Upper lobe of left lung (tissue), 6 donors: ENCODE measurements at regions not wholly inside any gene's neighbourhood (a gene's known extent, or its start where the extent isn't known, plus 50 kb on each side); places are given as distances from the start of the nearest gene placed in this dataset.

Experiments
- ATAC-seq, 2 donors: fragments of 200-7000 bp; cut with Tn5 transposase; one replicate each; pipeline ENCODE4 v1.9.1; 2022; ENCODE audit warnings: mild to moderate bottlenecking in 2 of 2, moderate library complexity in 2 of 2; ENCODE audit not compliant: low FRiP score in 2 of 2
- DNase-seq, 2 donors: peaks; one replicate each; pipeline ENCODE4 v3.0.0-alpha.2; 2019 to 2020
- H3K27ac ChIP-seq, 4 donors: fragments of 200-600 bp; sonication (generic); one replicate each; pipeline ENCODE4 v1.5.1; 2016 to 2019
- H3K27me3 ChIP-seq, 4 donors: fragments of 200-600 bp; sonication (generic); one replicate each; pipeline ENCODE4 v1.5.1; 2017 to 2019
- H3K36me3 ChIP-seq, 4 donors: fragments of 200-600 bp; sonication (generic); one replicate each; pipeline ENCODE4 v1.5.1; 2016 to 2019
- H3K4me1 ChIP-seq, 4 donors: fragments of 200-600 bp; sonication (generic); one replicate each; pipeline ENCODE4 v1.5.1; 2018 to 2019
- H3K4me3 ChIP-seq, 4 donors: fragments of 200-600 bp; sonication (generic); one replicate each; pipeline ENCODE4 v1.5.1; 2017 to 2019; ENCODE audit warnings: mild to moderate bottlenecking in 2 of 4, moderate library complexity in 1 of 4
- H3K9me3 ChIP-seq, 4 donors: fragments of 200-600 bp; sonication (generic); one replicate each; pipeline ENCODE4 v1.5.1; 2018 to 2019
- CTCF ChIP-seq, 6 experiments: fragments of 450-650 bp in 4 of 6; fragments of 200-600 bp in 2 of 6; sonication (generic) in 2 of 6; IDR thresholded peaks; one replicate each; pipeline ENCODE4 v1.5.1; 2016 to 2019; ENCODE audit warnings: antibody characterized with exemption in 6 of 6
- EP300 ChIP-seq, 4 donors: sonication (generic); formaldehyde crosslinking; IDR thresholded peaks; one replicate each; pipeline ENCODE4 v1.5.1; 2017; ENCODE audit warnings: antibody characterized with exemption in 4 of 4, control low read depth in 2 of 4
- POLR2A ChIP-seq, 4 donors: fragments of 450-650 bp; IDR thresholded peaks; one replicate each; pipeline ENCODE4 v1.5.1; 2016 to 2017; ENCODE audit warnings: antibody characterized with exemption in 4 of 4, mild to moderate bottlenecking in 2 of 4
- POLR2AphosphoS5 ChIP-seq, 2 donors: sonication (generic); formaldehyde crosslinking; IDR thresholded peaks; one replicate each; pipeline ENCODE4 v1.5.1; 2017; ENCODE audit warnings: antibody characterized with exemption in 2 of 2
- WGBS, 2 donors: methylation state at CpG; one replicate each; pipeline ENCODE4 v1.1.5; 2017 to 2018; 5-methylcytosine and 5-hydroxymethylcytosine counted together
- donor health status: DM: no; HTN: no; CAD: no; lungs with moderate emphysema.
- donor health status: DM: no; HTN: yes; CAD: no; lungs with severe emphysema.

- H3K9me3 ChIP-seq: no peaks in the 10 kb centered on the region
- TF ChIP-seq POLR2A (IDR thresholded peaks at IDR 0.05): no peak
- H3K36me3 ChIP-seq: no peaks in the 10 kb centered on the region
- DNase-seq (no peak), ATAC-seq (peak in 1 of 2 donors; percentile 71)
- no peaks in the 10 kb centered on the region for H3K4me1 ChIP-seq
- 53 to 60% methylated on average over 3 of the region's 3 CpGs for WGBS, 2 donors
- H3K27ac ChIP-seq: peak overlapping the region in 1 of 4 donors; percentile 2
- H3K27me3 ChIP-seq: no peaks in the 10 kb centered on the region
- no peak overlapping the region for H3K4me3 ChIP-seq
Observed at GRCh38 chr2:144995482-144995881, 475.6 kb upstream of the ZEB2 start.

GRCh38 chr2:144990661-144991060, 470.7 kb upstream of the ZEB2 start:
- no peaks in the 10 kb centered on the region for H3K4me1 ChIP-seq
- ATAC-seq (no peak), DNase-seq (no peak)
- no peaks in the 10 kb centered on the region for H3K27me3 ChIP-seq
- no peak overlapping the region for H3K27ac ChIP-seq
- no peaks in the 10 kb centered on the region for H3K36me3 ChIP-seq
- H3K4me3 ChIP-seq: no peak overlapping the region
- peaks cover 0 to 5% (median 0%) of the 10 kb centered on the region in 4 donors for H3K9me3 ChIP-seq
- TF ChIP-seq CTCF (IDR thresholded peaks at IDR 0.05) (no peak), EP300 (IDR thresholded peaks at IDR 0.05) (no peak), POLR2A (IDR thresholded peaks at IDR 0.05) (no peak), POLR2AphosphoS5 (IDR thresholded peaks at IDR 0.05) (no peak)
- 97 to 100% methylated on average over 1 of the region's 1 CpG for WGBS, 2 donors

- H3K27ac ChIP-seq: no peak overlapping the region
- ATAC-seq: no peak
- H3K27me3 ChIP-seq: no peaks in the 10 kb centered on the region
- no peak for DNase-seq
- H3K4me1 ChIP-seq: no peaks in the 10 kb centered on the region
- TF ChIP-seq POLR2A (IDR thresholded peaks at IDR 0.05) (no peak), EP300 (IDR thresholded peaks at IDR 0.05) (no peak), POLR2AphosphoS5 (IDR thresholded peaks at IDR 0.05) (no peak), CTCF (IDR thresholded peaks at IDR 0.05) (no peak)
- 54 to 55% methylated on average over 2 of the region's 2 CpGs for WGBS, 2 donors
- peaks cover 0 to 5% (median 0%) of the 10 kb centered on the region in 4 donors for H3K9me3 ChIP-seq
- H3K4me3 ChIP-seq: no peak overlapping the region
- no peaks in the 10 kb centered on the region for H3K36me3 ChIP-seq
Observed at GRCh38 chr2:144989579-144990270, 469.8 kb upstream of the ZEB2 start.

GRCh38 chr2:144988591-144988990, 468.7 kb upstream of the ZEB2 start:
- no peak for TF ChIP-seq POLR2AphosphoS5 (IDR thresholded peaks at IDR 0.05)
- no peak for TF ChIP-seq CTCF (IDR thresholded peaks at IDR 0.05)
- no peak for TF ChIP-seq EP300 (IDR thresholded peaks at IDR 0.05)
- TF ChIP-seq POLR2A (IDR thresholded peaks at IDR 0.05): no peak
- DNase-seq: no peak

GRCh38 chr2:144986691-144987090, 466.8 kb upstream of the ZEB2 start:
- Histone ChIP-seq H3K36me3 (no peaks in the 10 kb centered on the region), H3K9me3 (peaks cover 0 to 5% (median 0%) of the 10 kb centered on the region in 4 donors), H3K4me3 (no peak overlapping the region), H3K4me1 (no peaks in the 10 kb centered on the region), H3K27ac (no peak overlapping the region), H3K27me3 (no peaks in the 10 kb centered on the region)
- ATAC-seq: no peak
- WGBS, 2 donors: 94 to 95% methylated on average over 2 of the region's 2 CpGs
- no peak for TF ChIP-seq POLR2AphosphoS5 (IDR thresholded peaks at IDR 0.05)
- no peak for DNase-seq

More at GRCh38 chr2:144988591-144988990, 468.7 kb upstream of the ZEB2 start:
- no peak for ATAC-seq
- Histone ChIP-seq H3K27ac (no peak overlapping the region), H3K9me3 (peaks cover 0 to 5% (median 0%) of the 10 kb centered on the region in 4 donors), H3K36me3 (no peaks in the 10 kb centered on the region), H3K27me3 (no peaks in the 10 kb centered on the region), H3K4me3 (no peak overlapping the region), H3K4me1 (no peaks in the 10 kb centered on the region)

GRCh38 chr2:144984038-144984437, 464.1 kb upstream of the ZEB2 start:
- Histone ChIP-seq H3K27me3 (no peaks in the 10 kb centered on the region), H3K4me3 (no peak overlapping the region), H3K9me3 (peaks cover 0 to 5% (median 0%) of the 10 kb centered on the region in 4 donors), H3K4me1 (no peaks in the 10 kb centered on the region), H3K36me3 (no peaks in the 10 kb centered on the region), H3K27ac (no peak overlapping the region)
- TF ChIP-seq CTCF (IDR thresholded peaks at IDR 0.05): no peak
- TF ChIP-seq EP300 (IDR thresholded peaks at IDR 0.05): no peak
- no peak for TF ChIP-seq POLR2AphosphoS5 (IDR thresholded peaks at IDR 0.05)
- 70 to 85% methylated on average over 1 of the region's 1 CpG for WGBS, 2 donors
- no peak for DNase-seq
- no peak for ATAC-seq
